Stimulated activated CD4-positive, alpha-beta T cell treated with anti-CD3 and anti-CD28 coated beads, TNF-alpha, amount 100 ng/mL, for 24 hours (primary cell): ENCODE measurements at regions not wholly inside any gene's neighbourhood (a gene's known extent, or its start where the extent isn't known, plus 50 kb on each side); places are given as distances from the start of the nearest gene placed in this dataset.

Experiments
- DNase-seq, 3 experiments: peaks; one replicate each; pipeline ENCODE4 v3.0.0-alpha.2; 2020; ENCODE audit warnings: low read depth in 3 of 3

- DNase-seq: no peak
Measured at GRCh38 chr21:20639026-20639425, 359.2 kb upstream of the NCAM2 start.

GRCh38 chr21:20641241-20641640 lies 357.0 kb upstream of the NCAM2 start:
- no peak for DNase-seq

- DNase-seq: no peak
Measured at GRCh38 chr21:20642681-20643080, 355.5 kb upstream of the NCAM2 start.

DNA sequence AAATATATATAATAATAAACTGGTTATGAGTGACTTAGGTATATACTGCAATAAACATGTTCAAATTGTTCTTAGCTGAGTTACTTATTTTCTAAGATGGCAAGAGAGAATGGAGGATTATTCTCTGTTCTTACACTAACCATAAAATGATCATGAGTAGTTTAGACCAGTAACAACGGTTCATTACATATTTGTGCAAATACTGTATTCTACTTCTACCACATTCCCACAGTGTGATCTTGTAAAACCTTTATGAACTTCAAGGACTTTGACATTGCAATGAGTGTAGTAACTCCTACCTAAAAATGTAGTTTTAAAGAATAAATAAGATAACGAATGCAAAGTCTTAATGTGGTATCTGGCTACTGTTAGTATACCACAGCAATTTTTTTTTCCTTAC lies 353.7 kb upstream of the NCAM2 start:
- no peak for DNase-seq

GRCh38 chr21:20645344-20645743 lies 352.9 kb upstream of the NCAM2 start:
- no peak for DNase-seq

- DNase-seq: no peak
Measured at GRCh38 chr21:20646431-20647165, 351.6 kb upstream of the NCAM2 start.

GRCh38 chr21:20647607-20648006 lies 350.6 kb upstream of the NCAM2 start:
- DNase-seq: no peak

DNA sequence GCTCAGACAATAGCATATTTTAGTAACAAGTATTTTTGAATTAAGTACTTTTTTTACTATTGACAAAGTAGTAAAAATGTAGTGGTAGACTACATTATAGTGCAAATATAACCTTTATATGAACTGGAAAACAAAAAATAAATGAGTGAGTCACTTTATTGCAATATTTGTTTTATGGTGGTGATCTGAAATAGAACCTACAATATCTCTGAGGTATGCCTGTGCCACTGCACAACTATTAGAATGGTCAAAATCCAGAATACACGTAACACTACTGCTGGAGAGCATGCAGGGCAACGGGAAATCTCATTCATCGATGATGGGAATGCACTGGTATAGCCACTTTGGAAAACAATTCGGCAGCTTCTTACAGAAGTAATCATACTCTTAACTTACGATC lies 349.0 kb upstream of the NCAM2 start:
- no peak for DNase-seq

DNA sequence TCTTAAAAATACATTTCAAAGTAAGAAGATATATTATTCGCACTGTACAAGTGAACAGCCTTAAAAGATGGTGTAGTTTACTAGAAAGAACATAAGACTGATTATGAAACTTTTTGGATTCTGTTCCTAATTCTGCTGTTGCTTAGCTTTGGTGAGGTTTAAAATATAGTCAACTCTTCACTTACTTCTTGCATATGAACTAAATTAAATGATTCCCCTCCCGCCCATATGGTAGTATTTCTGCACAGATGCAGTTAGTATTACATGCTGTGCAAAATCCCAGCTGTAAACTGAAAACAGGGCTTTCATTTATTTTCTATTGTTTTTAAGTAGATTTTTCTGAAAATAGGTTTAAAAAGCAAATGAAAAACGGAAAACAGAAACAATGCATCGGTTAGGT lies 345.4 kb upstream of the NCAM2 start:
- DNase-seq: no peak

GRCh38 chr21:20661246-20661645 lies 337.0 kb upstream of the NCAM2 start:
- DNase-seq: no peak

DNA sequence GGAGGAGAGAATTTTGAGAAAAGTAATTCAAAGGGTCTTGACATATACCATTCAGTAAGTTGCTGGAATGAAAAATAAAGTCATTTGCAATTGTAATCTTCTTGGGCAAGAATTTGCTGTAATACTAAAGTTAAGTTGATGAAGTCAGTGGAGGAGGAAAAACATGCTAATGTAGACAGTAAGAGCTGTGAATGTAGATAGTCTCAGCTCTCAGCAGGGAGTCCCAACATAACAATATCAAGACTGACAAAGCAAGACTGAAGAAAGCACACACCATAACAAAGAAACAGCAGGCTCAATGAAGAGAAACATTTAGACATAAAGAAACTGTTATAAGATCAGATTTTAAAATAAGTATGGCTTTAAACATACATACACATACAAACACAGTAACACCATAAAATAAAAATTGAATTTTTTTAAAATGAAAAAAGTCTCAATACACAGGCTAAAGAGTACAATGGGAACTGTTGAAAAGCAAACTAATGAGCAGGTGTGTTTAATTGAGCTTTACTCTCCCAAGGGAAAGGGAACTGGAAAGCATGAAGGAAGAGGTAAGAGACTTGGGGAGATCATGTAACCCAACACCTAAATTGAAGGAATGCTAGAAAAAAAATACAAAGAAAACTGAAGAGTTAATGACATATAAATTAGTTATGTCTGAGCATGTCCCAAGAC lies 336.3 kb upstream of the NCAM2 start:
- no peak for DNase-seq

GRCh38 chr21:20662514-20662913 lies 335.7 kb upstream of the NCAM2 start:
- no peak for DNase-seq

DNA sequence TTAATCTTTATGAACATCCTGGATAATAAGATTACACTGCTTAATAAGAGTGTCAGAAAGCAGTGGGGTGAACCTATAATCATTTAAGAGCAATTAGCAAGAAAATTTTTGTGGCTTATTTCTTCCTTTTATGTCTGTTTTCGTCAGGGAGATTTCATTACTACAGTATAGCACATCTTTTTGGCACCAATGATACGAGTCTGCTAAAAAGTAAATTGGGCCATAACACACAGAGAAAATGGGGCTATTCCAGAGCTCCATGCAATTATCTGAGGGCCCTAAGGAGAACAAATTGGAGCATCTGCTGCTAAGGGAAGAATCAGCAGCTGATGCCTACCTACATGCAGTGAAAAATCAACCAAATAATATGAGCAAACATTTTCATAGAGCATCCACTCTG lies 330.3 kb upstream of the NCAM2 start:
- no peak for DNase-seq

- no peak for DNase-seq
Measured at GRCh38 chr21:20685475-20685874, 312.7 kb upstream of the NCAM2 start.

DNA sequence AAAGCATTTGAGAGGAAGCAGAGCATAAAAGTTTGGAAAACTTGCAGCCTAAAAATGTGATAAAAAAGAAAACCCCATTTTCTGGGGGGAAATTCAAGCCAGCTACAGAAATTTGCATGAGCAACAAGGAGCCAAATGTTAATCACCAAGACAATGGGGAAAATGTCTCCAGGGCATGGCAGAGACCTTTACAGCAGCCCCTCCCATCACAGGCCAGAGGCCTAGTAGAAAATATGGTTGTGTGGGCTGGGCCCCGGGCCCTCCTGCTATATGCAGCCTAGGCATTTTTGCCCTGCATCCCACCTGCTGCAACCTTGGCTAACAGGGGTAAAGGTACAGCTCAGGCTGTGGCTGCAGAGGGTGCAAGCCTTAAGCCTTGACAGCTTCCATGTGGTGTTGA lies 299.6 kb upstream of the NCAM2 start:
- DNase-seq: no peak

- no peak for DNase-seq
Measured at GRCh38 chr21:20701235-20701634, 297.0 kb upstream of the NCAM2 start.

GRCh38 chr21:20703112-20703767 lies 295.0 kb upstream of the NCAM2 start:
- DNase-seq: no peak

DNA sequence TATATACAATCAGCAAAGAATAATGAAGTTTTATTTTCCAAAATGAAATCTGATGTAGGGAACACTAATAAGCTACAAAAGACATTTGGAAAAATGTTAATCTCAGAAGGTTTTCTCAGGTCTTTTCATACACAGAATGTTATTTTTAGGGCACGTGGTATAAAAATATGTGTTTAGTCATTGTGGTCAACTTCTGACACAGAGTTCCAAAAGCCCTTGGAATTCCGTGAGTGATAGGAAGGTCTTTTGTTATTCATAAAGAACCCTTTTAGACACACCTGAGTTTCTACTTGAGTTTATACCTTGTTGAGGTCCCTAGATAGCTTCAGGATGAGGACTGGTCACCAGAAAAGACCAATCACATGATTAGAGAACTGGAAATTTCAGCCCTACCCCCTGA lies 277.6 kb upstream of the NCAM2 start:
- DNase-seq: no peak

DNA sequence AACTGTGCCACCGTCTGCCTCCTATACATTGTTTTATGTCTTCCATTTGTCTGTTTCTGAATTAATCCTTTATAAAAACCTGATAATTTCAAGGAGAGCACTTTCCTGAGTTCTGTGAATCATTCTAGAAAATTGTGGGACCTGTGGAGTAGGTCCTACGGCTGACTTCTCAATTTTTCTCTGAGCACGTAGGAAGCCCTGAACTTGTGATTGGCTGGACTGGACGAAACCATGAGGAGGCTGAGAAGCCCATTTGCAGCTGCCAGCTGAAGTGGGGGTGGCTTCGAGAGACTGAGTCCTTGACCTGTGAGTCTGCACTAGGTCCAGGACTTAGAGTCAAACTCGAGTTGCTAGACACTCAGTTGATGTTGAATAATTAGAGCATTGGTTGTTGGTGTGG lies 277.1 kb upstream of the NCAM2 start:
- no peak for DNase-seq

- DNase-seq: no peak
Measured at GRCh38 chr21:20728691-20729090, 269.5 kb upstream of the NCAM2 start.

DNA sequence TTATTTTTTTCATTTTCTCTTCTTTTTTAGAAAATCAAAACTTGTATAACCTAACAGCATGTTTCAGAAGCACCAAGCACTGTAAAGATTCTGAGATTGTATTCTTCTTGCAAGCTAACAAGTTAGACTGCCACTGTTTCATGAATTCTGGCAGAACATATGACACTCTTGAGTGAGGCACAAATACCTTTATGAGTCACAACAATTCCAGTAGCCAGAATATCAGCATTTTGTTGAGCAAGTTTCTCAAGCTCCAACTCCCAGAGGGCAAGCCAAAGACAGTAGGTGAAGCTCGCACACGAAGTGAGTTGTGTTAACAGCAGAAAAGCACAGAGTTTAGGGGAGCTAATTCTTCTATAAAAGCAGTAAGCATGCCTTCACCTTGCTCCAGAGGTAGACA lies 268.8 kb upstream of the NCAM2 start:
- DNase-seq: no peak

DNA sequence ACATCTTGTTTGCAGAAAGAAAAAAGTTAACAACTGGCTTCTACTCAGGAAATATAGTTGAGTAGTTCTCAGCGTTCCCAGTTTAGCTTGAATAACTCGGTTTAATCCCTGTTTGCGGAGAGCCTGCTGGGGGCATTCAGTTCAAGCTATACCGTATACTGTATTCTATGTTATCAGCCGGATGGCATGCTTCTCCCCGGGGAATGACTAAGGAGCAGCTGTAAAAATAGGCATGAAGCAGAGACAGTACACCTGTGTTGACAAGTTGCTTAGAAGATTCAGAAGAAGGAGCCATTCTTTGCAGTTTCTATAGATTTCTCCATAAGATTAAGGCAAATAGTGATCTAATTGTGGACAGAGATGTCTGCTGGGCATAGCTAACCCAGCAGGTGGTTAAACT lies 267.8 kb upstream of the NCAM2 start:
- DNase-seq: no peak

DNA sequence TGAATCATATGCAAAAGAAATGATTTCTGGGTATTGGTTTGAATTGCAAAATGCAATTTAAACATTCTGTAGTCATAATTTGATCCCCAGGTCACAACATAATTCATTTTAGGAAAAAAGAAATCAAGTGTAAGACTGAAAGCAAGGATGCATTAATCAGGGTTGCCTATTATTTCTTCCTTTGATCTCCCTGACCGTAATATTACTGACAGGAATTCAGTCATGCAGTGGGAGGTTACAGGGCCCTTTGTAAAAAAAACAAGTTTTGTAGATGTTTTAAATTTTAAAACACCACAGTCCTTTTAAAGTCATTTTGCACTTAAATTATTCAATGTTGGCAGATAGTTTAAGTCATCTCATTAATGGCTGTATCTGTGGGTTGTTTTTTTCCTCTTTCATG lies 263.0 kb upstream of the NCAM2 start:
- DNase-seq: no peak
